Neural progenitor cell (in vitro differentiated cells): ENCODE measurements at regions not wholly inside any gene's neighbourhood (a gene's known extent, or its start where the extent isn't known, plus 50 kb on each side); places are given as distances from the start of the nearest gene placed in this dataset.

ENCODE experiments used
- EZH2 ChIP-seq: fragments of 200-600 bp; sonication (generic); IDR thresholded peaks from 2 replicates; pipeline ENCODE4 v1.6.1; 2017; ENCODE audit warnings: antibody characterized with exemption, mild to moderate bottlenecking, moderate library complexity
- EZH2phosphoT487 ChIP-seq: fragments of 200-600 bp; sonication (generic); IDR thresholded peaks from 2 replicates; pipeline ENCODE4 v1.6.1; 2017; ENCODE audit warnings: antibody characterized with exemption
- TF ChIP-seq, protein P1 (sequence below): fragments of 200-600 bp; sonication (generic); IDR thresholded peaks from 2 replicates; pipeline ENCODE4 v1.5.1; 2017; ENCODE audit warnings: antibody characterized with exemption, mild to moderate bottlenecking

DNA sequence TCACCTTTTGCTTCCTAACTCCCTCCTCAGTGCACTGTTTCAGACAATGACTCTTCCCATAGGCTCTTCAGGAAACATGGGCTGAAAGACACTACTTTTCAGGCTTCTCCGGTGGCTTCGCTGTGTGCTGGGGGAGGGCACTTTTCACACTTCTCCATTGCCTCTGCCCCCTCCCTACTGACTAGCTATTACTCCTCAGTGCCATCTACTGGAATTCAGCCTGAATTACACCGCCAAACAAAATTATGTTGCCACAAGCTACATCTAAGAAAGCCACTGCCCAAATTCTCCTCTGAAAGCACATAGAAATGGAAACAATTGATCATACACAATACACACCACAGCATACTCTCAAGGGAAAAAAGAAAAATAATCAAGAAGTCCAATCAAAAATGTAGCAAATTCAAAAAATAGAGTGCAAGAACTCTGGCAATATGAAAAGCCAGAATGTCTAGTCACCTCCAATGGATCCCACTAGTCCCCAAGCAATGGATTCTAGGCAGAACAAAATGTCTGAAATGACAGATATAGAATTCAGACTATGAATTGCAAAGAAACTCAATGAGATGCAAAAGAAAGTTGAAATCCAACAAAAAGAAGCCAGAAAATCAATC is 1139.4 kb upstream of the GYPC start:
- TF ChIP-seq, protein P1, sequence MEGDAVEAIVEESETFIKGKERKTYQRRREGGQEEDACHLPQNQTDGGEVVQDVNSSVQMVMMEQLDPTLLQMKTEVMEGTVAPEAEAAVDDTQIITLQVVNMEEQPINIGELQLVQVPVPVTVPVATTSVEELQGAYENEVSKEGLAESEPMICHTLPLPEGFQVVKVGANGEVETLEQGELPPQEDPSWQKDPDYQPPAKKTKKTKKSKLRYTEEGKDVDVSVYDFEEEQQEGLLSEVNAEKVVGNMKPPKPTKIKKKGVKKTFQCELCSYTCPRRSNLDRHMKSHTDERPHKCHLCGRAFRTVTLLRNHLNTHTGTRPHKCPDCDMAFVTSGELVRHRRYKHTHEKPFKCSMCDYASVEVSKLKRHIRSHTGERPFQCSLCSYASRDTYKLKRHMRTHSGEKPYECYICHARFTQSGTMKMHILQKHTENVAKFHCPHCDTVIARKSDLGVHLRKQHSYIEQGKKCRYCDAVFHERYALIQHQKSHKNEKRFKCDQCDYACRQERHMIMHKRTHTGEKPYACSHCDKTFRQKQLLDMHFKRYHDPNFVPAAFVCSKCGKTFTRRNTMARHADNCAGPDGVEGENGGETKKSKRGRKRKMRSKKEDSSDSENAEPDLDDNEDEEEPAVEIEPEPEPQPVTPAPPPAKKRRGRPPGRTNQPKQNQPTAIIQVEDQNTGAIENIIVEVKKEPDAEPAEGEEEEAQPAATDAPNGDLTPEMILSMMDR, result peak; percentile 63
- TF ChIP-seq EZH2 (no peak), EZH2phosphoT487 (no peak)
